ENCODE measurements at regions not wholly inside any gene's neighbourhood (a gene's known extent, or its start where the extent isn't known, plus 50 kb on each side); places are given as distances from the start of the nearest gene placed in this dataset.

DNA sequence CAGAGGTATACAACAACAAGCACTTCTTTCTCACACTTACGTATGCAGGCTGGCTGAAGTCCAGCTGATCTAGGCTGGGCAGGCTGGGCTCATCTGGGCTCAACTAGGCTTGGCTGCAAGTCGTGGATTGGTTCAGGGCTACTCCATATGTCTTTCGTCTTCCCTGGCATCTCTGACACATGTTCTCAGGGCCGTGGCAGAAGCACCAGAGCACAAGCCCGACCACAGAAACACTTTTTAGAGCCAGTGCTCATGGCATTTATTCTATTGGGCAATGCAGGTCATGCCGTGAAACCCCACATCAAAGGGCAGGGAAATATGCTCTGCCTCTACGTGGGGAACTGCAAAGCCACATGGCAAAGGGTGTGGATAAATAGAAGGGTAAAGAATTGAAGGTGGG, 93.8 kb downstream of the RIN2 start:
- Histone ChIP-seq H3K4me3 (ENCODE audit: insufficient read depth, low read depth, low read length) (no peak overlapping the region), H3K4me1 (ENCODE audit: insufficient read depth, low read length) (peaks cover 9% of the 10 kb centered on the region), H3K9me3 (ENCODE audit: insufficient read depth, low read depth, low read length) (no peaks in the 10 kb centered on the region), H3K9ac (ENCODE audit: low read length) (no peak overlapping the region), H3K4me2 (ENCODE audit: low read length) (no peak overlapping the region), H3K27me3 (ENCODE audit: insufficient read depth, low read length) (no peaks in the 10 kb centered on the region), H3K27ac (ENCODE audit: low read depth, low read length) (no peak overlapping the region), H2AFZ (ENCODE audit: low read depth, low read length) (no peak overlapping the region), H3K36me3 (ENCODE audit: insufficient read depth, low read length) (no peaks in the 10 kb centered on the region), H4K20me1 (ENCODE audit: insufficient read depth, low read length) (no peaks in the 10 kb centered on the region), H3K79me2 (ENCODE audit: insufficient read depth, low read length) (no peaks in the 10 kb centered on the region)
- Mint-ChIP-seq H3K4me3 (ENCODE audit: unreplicated experiment) (no peak overlapping the region), H3K27ac (ENCODE audit: unreplicated experiment) (no peak overlapping the region), H3K4me1 (ENCODE audit: low read depth, unreplicated experiment) (peaks cover 14% of the 10 kb centered on the region), H3K9me3 (ENCODE audit: unreplicated experiment) (peaks cover 3% of the 10 kb centered on the region), H3K36me3 (ENCODE audit: low read depth, unreplicated experiment) (peaks cover 10% of the 10 kb centered on the region), H3K27me3 (ENCODE audit: low read depth, unreplicated experiment) (peaks cover 2% of the 10 kb centered on the region)
- no peak for DNase-seq (ENCODE audit: low read depth)
- no peak for FAIRE-seq
- TF ChIP-seq, protein P1, sequence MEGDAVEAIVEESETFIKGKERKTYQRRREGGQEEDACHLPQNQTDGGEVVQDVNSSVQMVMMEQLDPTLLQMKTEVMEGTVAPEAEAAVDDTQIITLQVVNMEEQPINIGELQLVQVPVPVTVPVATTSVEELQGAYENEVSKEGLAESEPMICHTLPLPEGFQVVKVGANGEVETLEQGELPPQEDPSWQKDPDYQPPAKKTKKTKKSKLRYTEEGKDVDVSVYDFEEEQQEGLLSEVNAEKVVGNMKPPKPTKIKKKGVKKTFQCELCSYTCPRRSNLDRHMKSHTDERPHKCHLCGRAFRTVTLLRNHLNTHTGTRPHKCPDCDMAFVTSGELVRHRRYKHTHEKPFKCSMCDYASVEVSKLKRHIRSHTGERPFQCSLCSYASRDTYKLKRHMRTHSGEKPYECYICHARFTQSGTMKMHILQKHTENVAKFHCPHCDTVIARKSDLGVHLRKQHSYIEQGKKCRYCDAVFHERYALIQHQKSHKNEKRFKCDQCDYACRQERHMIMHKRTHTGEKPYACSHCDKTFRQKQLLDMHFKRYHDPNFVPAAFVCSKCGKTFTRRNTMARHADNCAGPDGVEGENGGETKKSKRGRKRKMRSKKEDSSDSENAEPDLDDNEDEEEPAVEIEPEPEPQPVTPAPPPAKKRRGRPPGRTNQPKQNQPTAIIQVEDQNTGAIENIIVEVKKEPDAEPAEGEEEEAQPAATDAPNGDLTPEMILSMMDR (IDR thresholded peaks at IDR 0.05; ENCODE audit: insufficient read depth, low read depth, low read length), result no peak
- TF ChIP-seq EZH2 (IDR thresholded peaks at IDR 0.05; ENCODE audit: insufficient read depth, low read length), result no peak

DNA sequence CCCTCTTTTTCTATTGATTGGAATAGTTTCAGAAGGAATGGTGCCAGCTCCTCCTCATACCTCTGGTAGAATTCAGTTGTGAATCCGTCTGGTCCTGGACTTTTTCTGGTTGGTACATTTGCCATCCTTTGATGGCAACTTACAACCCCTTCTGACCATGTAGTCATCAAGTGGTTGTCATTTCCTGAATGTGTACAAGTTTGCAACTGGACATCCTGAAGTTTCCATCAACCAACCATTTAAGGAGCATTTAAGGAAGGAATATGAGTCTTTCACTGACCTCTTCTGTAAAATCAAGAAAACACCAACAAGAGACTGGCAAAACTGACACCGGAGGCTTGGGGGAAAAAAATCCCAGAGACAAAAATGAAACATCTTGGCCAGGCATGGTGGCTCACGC, 97.4 kb downstream of the RIN2 start:
- Mint-ChIP-seq H3K4me3 (ENCODE audit: unreplicated experiment) (no peak overlapping the region), H3K36me3 (ENCODE audit: low read depth, unreplicated experiment) (peaks cover 15% of the 10 kb centered on the region), H3K27ac (ENCODE audit: unreplicated experiment) (no peak overlapping the region), H3K4me1 (ENCODE audit: low read depth, unreplicated experiment) (peaks cover 5% of the 10 kb centered on the region), H3K9me3 (ENCODE audit: unreplicated experiment) (peaks cover 8% of the 10 kb centered on the region), H3K27me3 (ENCODE audit: low read depth, unreplicated experiment) (peaks cover 2% of the 10 kb centered on the region)
- no peaks in the 10 kb centered on the region for H3K27me3 ChIP-seq (ENCODE audit: insufficient read depth, low read length)
- H4K20me1 ChIP-seq (ENCODE audit: insufficient read depth, low read length), result no peaks in the 10 kb centered on the region
- H3K79me2 ChIP-seq (ENCODE audit: insufficient read depth, low read length), result no peaks in the 10 kb centered on the region
- FAIRE-seq (no peak), DNase-seq (ENCODE audit: low read depth) (no peak)
- H3K4me2 ChIP-seq (ENCODE audit: low read length), result no peak overlapping the region
- no peak overlapping the region for H3K27ac ChIP-seq (ENCODE audit: low read depth, low read length)
- H3K36me3 ChIP-seq (ENCODE audit: insufficient read depth, low read length), result no peaks in the 10 kb centered on the region
- no peaks in the 10 kb centered on the region for H3K4me1 ChIP-seq (ENCODE audit: insufficient read depth, low read length)
- TF ChIP-seq, protein P1 (IDR thresholded peaks at IDR 0.05; ENCODE audit: insufficient read depth, low read depth, low read length), result no peak
- TF ChIP-seq EZH2 (IDR thresholded peaks at IDR 0.05; ENCODE audit: insufficient read depth, low read length), result no peak
- no peak overlapping the region for H3K4me3 ChIP-seq (ENCODE audit: insufficient read depth, low read depth, low read length)
- no peaks in the 10 kb centered on the region for H3K9me3 ChIP-seq (ENCODE audit: insufficient read depth, low read depth, low read length)
- H2AFZ ChIP-seq (ENCODE audit: low read depth, low read length), result no peak overlapping the region
- no peak overlapping the region for H3K9ac ChIP-seq (ENCODE audit: low read length)

DNA sequence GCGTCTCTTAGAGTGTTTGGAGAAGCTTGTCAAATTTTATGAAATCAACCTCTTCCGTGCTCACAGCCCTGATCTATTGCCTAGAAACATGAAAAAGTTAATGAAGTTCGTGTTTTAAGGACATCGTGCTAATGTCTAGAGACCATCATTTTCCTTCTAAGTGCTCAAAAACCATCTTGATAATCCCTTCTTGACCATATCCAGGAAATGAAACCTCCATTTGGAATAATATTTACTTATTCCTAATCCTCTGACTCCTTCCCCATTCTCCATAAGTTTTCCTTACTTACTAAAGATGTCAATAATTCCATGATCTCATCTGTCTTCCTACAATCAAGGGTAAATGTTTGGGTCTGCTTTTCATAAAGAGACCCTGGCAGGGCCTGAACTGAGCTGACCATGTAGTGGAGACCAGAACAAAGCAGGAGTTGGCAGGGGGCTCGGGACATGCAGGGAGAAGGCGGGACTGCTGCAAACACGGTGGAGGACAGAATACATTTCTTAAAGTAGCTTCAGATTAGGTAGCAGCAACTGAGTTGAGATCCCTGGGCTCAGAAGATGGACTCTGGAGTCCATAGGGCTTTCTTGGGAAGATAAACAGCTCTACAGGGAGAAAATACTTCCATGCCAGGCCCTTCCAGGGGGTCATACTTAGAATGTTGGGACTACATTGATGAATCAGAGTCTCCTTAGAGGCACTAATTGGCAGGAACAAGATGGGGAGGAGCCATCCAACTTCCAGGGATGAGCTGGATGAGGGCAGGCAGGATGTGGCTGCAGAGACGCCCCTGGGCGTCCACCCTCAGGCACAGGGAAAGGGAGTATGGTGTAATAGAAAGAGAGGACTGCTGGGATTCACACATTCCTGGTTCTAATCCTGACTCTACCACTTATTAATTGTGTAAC, 100.7 kb downstream of the RIN2 start:
- peaks cover 12% of the 10 kb centered on the region for H3K9me3 Mint-ChIP-seq (ENCODE audit: unreplicated experiment)
- H3K27ac ChIP-seq (ENCODE audit: low read depth, low read length), result no peak overlapping the region
- no peak overlapping the region for H3K9ac ChIP-seq (ENCODE audit: low read length)
- H3K4me1 Mint-ChIP-seq (ENCODE audit: low read depth, unreplicated experiment), result peaks cover 4% of the 10 kb centered on the region
- no peaks in the 10 kb centered on the region for H3K27me3 ChIP-seq (ENCODE audit: insufficient read depth, low read length)
- H3K4me3 Mint-ChIP-seq (ENCODE audit: unreplicated experiment), result no peak overlapping the region
- H3K36me3 Mint-ChIP-seq (ENCODE audit: low read depth, unreplicated experiment), result peaks cover 9% of the 10 kb centered on the region
- H3K79me2 ChIP-seq (ENCODE audit: insufficient read depth, low read length), result no peaks in the 10 kb centered on the region
- FAIRE-seq (no peak), DNase-seq (ENCODE audit: low read depth) (peak; percentile 45)
- no peak overlapping the region for H3K27ac Mint-ChIP-seq (ENCODE audit: unreplicated experiment)
- no peaks in the 10 kb centered on the region for H4K20me1 ChIP-seq (ENCODE audit: insufficient read depth, low read length)
- H2AFZ ChIP-seq (ENCODE audit: low read depth, low read length), result no peak overlapping the region
- no peaks in the 10 kb centered on the region for H3K27me3 Mint-ChIP-seq (ENCODE audit: low read depth, unreplicated experiment)
- no peak overlapping the region for H3K4me3 ChIP-seq (ENCODE audit: insufficient read depth, low read depth, low read length)
- H3K4me2 ChIP-seq (ENCODE audit: low read length), result no peak overlapping the region
- no peaks in the 10 kb centered on the region for H3K4me1 ChIP-seq (ENCODE audit: insufficient read depth, low read length)
- no peaks in the 10 kb centered on the region for H3K36me3 ChIP-seq (ENCODE audit: insufficient read depth, low read length)
- TF ChIP-seq EZH2 (IDR thresholded peaks at IDR 0.05; ENCODE audit: insufficient read depth, low read length), result no peak
- TF ChIP-seq, protein P1 (IDR thresholded peaks at IDR 0.05; ENCODE audit: insufficient read depth, low read depth, low read length), result no peak
- no peaks in the 10 kb centered on the region for H3K9me3 ChIP-seq (ENCODE audit: insufficient read depth, low read depth, low read length)
